Activated CD8-positive, alpha-beta T cell treated with anti-CD3 and anti-CD28 coated beads for 36 hours (primary cell): ENCODE measurements at regions not wholly inside any gene's neighbourhood (a gene's known extent, or its start where the extent isn't known, plus 50 kb on each side); places are given as distances from the start of the nearest gene placed in this dataset.

Experiments
- ATAC-seq: fragments of 200-7000 bp; cut with Tn5 transposase; one replicate; pipeline ENCODE4 v1.10.0; 2021; ENCODE audit warnings: mild to moderate bottlenecking, moderate library complexity
- CTCF ChIA-PET: fragments of 350-600 bp; sonication (Branson Sonifier 250); formaldehyde crosslinking; loops from one replicate; lab custom pipeline; 2021; ENCODE audit warnings: antibody characterized with exemption; lab: Charles Lee
- POLR2A ChIA-PET: fragments of 350-600 bp; sonication (Branson Sonifier 250); formaldehyde crosslinking; loops from one replicate; lab custom pipeline; 2021; ENCODE audit warnings: antibody characterized with exemption; lab: Charles Lee
- DNase-seq: peaks from one replicate; pipeline ENCODE4 v3.0.0-alpha.2; 2020
- H3K27ac Mint-ChIP-seq: one replicate; pipeline ENCODE4 v1.8.0; 2021; ENCODE audit warnings: mild to moderate bottlenecking, mixed read lengths
- H3K27me3 Mint-ChIP-seq: one replicate; pipeline ENCODE4 v1.8.0; 2021; ENCODE audit warnings: mixed read lengths
- H3K36me3 Mint-ChIP-seq: one replicate; pipeline ENCODE4 v1.8.0; 2021; ENCODE audit warnings: low read depth, mixed read lengths
- H3K4me1 Mint-ChIP-seq: one replicate; pipeline ENCODE4 v1.8.0; 2021; ENCODE audit warnings: low read depth, mixed read lengths
- H3K4me3 Mint-ChIP-seq: one replicate; pipeline ENCODE4 v1.8.0; 2021; ENCODE audit warnings: mild to moderate bottlenecking, moderate library complexity, mixed read lengths
- H3K9me3 Mint-ChIP-seq: one replicate; pipeline ENCODE4 v1.8.0; 2021; ENCODE audit warnings: mixed read lengths
- intact Hi-C: fragments of 100-400 bp; cut with micrococcal nuclease; formaldehyde crosslinking; loops from one replicate; pipeline ENCODE4 v1.10.0; 2022
- TF ChIP-seq, protein P1 (sequence below): fragments of 200-600 bp; IDR thresholded peaks from one replicate; pipeline ENCODE4 v1.8.0; 2022; ENCODE audit warnings: antibody characterized with exemption, mild to moderate bottlenecking

DNA sequence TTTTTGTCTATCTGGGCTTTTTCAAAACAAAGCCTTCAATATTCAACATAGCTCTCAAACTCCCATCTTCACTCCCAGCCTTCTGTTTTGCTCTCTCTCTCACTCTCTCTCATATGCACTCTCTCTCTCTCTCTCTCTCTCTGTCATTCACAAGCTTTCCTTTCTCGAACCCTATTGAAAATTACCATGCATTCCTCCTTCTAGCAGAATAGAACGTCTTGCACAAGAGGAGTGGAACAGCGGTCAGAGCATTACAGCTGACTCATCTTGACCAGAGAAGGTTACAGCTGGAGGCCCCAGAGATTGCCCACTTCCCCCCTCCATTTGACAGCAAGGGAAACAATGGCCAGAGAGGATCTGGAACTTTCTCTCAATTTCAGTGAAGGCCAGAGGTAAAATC is 51.0 kb upstream of the LIFR start:
- no peak overlapping the region for H3K4me3 Mint-ChIP-seq
- DNase-seq = no peak
- no peaks in the 10 kb centered on the region for H3K36me3 Mint-ChIP-seq
- H3K27me3 Mint-ChIP-seq = peaks cover 8% of the 10 kb centered on the region
- intact Hi-C loops = no loop called here
- TF ChIP-seq, protein P1, sequence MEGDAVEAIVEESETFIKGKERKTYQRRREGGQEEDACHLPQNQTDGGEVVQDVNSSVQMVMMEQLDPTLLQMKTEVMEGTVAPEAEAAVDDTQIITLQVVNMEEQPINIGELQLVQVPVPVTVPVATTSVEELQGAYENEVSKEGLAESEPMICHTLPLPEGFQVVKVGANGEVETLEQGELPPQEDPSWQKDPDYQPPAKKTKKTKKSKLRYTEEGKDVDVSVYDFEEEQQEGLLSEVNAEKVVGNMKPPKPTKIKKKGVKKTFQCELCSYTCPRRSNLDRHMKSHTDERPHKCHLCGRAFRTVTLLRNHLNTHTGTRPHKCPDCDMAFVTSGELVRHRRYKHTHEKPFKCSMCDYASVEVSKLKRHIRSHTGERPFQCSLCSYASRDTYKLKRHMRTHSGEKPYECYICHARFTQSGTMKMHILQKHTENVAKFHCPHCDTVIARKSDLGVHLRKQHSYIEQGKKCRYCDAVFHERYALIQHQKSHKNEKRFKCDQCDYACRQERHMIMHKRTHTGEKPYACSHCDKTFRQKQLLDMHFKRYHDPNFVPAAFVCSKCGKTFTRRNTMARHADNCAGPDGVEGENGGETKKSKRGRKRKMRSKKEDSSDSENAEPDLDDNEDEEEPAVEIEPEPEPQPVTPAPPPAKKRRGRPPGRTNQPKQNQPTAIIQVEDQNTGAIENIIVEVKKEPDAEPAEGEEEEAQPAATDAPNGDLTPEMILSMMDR = no peak
- no peaks in the 10 kb centered on the region for H3K4me1 Mint-ChIP-seq
- H3K27ac Mint-ChIP-seq = no peak overlapping the region
- H3K9me3 Mint-ChIP-seq = no peaks in the 10 kb centered on the region
- ChIA-PET CTCF (interaction anchor here (1.1 kb wide), 1 partner anchor 166 kb away, joined by 3 read pairs; no protein-coding TSS in a partner anchor), POLR2A (interaction anchor here (0.6 kb wide), 1 partner anchor 9 kb away, joined by 3 read pairs; no protein-coding TSS in a partner anchor)
- ATAC-seq = no peak

GRCh38 chr5:38607930-38608564 is 51.6 kb upstream of the LIFR start:
- H3K4me1 Mint-ChIP-seq = no peaks in the 10 kb centered on the region
- no peak for ATAC-seq
- no peak for DNase-seq
- ChIA-PET POLR2A (interaction anchor here (0.6 kb wide), 1 partner anchor 9 kb away, joined by 3 read pairs; no protein-coding TSS in a partner anchor), CTCF (interaction anchor here (1.1 kb wide), 1 partner anchor 166 kb away, joined by 3 read pairs; no protein-coding TSS in a partner anchor)
- H3K36me3 Mint-ChIP-seq = no peaks in the 10 kb centered on the region
- no peaks in the 10 kb centered on the region for H3K9me3 Mint-ChIP-seq
- intact Hi-C loops = no loop called here
- TF ChIP-seq, protein P1 = no peak
- H3K27me3 Mint-ChIP-seq = peaks cover 9% of the 10 kb centered on the region
- H3K4me3 Mint-ChIP-seq = no peak overlapping the region
- no peak overlapping the region for H3K27ac Mint-ChIP-seq

- DNase-seq = no peak
- ChIA-PET POLR2A (no interaction called here), CTCF (no interaction called here)
- ATAC-seq = no peak
- TF ChIP-seq, protein P1 = no peak
- Mint-ChIP-seq H3K36me3 (no peaks in the 10 kb centered on the region), H3K27ac (no peak overlapping the region), H3K9me3 (no peaks in the 10 kb centered on the region), H3K27me3 (peaks cover 9% of the 10 kb centered on the region), H3K4me3 (no peak overlapping the region), H3K4me1 (no peaks in the 10 kb centered on the region)
- intact Hi-C loops = no loop called here
Measured at GRCh38 chr5:38608874-38609273, 52.4 kb upstream of the LIFR start.

GRCh38 chr5:38612851-38613250 is 56.4 kb upstream of the LIFR start:
- TF ChIP-seq, protein P1 = no peak
- no peaks in the 10 kb centered on the region for H3K4me1 Mint-ChIP-seq
- intact Hi-C loops = no loop called here
- peaks cover 1% of the 10 kb centered on the region for H3K9me3 Mint-ChIP-seq
- POLR2A ChIA-PET = no interaction called here
- DNase-seq = no peak
- peaks cover 2% of the 10 kb centered on the region for H3K27me3 Mint-ChIP-seq
- H3K4me3 Mint-ChIP-seq = no peak overlapping the region
- CTCF ChIA-PET = no interaction called here
- no peaks in the 10 kb centered on the region for H3K36me3 Mint-ChIP-seq
- no peak overlapping the region for H3K27ac Mint-ChIP-seq
- no peak for ATAC-seq

DNA sequence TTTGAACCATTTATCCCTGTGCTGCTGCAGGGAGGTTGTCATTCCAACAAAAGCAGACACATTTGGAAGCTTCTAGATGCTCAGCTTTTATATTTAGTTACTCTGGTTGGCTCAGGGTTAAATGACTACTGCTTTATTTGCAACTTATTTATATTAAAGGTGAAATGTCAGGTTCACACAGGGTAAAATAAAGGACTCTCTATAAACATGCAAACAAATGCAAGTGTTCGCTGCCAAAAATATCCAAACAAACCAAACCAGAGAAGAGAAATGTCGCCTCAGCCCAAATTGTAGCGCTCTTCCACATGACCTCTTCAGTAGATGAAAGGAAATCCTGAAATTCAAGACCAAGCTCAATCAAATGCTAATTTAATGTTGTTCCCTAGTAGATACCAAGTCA is 57.0 kb upstream of the LIFR start:
- intact Hi-C loops = no loop called here
- no peak overlapping the region for H3K4me3 Mint-ChIP-seq
- DNase-seq (no peak), ATAC-seq (no peak)
- POLR2A ChIA-PET = no interaction called here
- H3K27ac Mint-ChIP-seq = no peak overlapping the region
- no peaks in the 10 kb centered on the region for H3K4me1 Mint-ChIP-seq
- CTCF ChIA-PET = no interaction called here
- H3K27me3 Mint-ChIP-seq = peaks cover 2% of the 10 kb centered on the region
- H3K36me3 Mint-ChIP-seq = no peaks in the 10 kb centered on the region
- peaks cover 4% of the 10 kb centered on the region for H3K9me3 Mint-ChIP-seq
- TF ChIP-seq, protein P1 = no peak
